VCaP (cell line): ENCODE measurements at regions not wholly inside any gene's neighbourhood (a gene's known extent, or its start where the extent isn't known, plus 50 kb on each side); places are given as distances from the start of the nearest gene placed in this dataset.
"Not testable (repeated sequence)": the region's sequence is repeated elsewhere in the genome, so short reads cannot be mapped to it uniquely, and the experiment has no call there.

Source experiments
- H3K27ac ChIP-seq: fragments of 450-650 bp; 2 replicates; pipeline ENCODE4 v1.5.1; 2017
- TF ChIP-seq, protein P1 (sequence below): fragments of 450-650 bp; conservative IDR thresholded peaks from 2 replicates; pipeline ENCODE4 v1.5.1; 2017; ENCODE audit warnings: mild to moderate bottlenecking, moderate library complexity

DNA sequence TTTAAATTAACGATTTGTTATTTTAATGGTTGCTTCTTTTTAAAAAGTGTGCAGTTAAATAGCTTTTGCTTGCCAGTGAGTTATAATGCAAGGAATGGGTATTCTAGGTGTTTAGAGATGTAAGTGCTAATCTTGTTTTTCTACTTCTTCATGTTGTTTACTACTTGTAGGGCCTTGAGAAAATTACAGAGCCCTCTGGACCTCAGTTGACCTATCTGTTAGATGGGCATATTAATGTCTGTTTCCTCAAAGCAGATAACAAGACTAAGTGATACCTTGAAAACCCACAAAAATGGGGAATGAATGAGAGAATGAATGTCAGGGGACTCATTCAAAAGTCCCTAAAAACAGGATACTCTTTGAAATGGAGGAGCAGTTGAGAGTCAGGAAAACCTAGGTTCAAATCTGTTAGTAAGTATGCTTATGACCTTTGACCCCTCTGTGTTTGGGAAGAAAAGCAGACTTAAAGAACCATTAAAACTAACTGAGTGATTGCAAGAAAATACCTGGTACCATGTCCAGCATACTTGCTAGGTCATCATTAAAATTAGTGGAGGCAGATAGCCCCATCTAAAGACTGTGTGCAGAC lies 419.5 kb downstream of the EDEM1 start:
- TF ChIP-seq, protein P1, sequence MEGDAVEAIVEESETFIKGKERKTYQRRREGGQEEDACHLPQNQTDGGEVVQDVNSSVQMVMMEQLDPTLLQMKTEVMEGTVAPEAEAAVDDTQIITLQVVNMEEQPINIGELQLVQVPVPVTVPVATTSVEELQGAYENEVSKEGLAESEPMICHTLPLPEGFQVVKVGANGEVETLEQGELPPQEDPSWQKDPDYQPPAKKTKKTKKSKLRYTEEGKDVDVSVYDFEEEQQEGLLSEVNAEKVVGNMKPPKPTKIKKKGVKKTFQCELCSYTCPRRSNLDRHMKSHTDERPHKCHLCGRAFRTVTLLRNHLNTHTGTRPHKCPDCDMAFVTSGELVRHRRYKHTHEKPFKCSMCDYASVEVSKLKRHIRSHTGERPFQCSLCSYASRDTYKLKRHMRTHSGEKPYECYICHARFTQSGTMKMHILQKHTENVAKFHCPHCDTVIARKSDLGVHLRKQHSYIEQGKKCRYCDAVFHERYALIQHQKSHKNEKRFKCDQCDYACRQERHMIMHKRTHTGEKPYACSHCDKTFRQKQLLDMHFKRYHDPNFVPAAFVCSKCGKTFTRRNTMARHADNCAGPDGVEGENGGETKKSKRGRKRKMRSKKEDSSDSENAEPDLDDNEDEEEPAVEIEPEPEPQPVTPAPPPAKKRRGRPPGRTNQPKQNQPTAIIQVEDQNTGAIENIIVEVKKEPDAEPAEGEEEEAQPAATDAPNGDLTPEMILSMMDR, result no peak
- no peak overlapping the region for H3K27ac ChIP-seq

DNA sequence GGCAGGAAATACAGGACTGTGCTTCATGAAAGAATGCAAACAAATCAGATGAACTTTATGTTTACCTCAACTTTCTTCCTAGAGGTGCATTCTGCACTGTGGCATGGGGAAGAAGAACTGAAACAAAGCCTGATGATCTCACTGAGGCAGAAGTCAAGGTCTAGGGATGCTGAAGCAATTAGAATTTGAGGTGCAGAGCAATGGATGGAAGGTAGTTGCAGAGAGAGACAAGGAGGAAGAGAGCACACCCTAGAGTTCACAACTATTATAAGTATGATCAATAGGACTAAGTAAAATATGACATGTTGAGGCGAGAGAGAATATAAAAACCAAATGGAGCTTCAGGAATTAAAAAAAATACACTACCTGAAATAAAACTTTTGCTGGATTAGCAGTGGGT lies 420.1 kb downstream of the EDEM1 start:
- H3K27ac ChIP-seq, result no peak overlapping the region
- TF ChIP-seq, protein P1, result no peak

DNA sequence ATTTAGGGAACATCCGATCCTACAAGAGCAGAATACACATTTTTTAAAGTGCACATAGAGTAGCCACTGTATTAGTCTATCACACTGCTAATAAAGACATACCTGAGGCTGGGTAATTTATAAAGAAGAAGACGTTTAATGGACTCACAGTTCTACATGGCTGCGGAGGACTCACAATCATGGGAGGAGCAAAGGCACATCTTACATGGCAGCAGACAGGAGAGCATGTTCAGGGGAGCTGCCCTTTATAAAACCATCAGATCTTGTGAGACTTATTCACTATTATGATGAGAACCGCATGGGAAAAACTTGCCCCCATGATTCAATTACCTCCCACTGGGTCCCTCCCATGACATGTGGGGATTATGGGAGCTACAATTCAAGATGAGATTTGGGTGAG lies 421.5 kb downstream of the EDEM1 start:
- H3K27ac ChIP-seq, result not testable (repeated sequence)

DNA sequence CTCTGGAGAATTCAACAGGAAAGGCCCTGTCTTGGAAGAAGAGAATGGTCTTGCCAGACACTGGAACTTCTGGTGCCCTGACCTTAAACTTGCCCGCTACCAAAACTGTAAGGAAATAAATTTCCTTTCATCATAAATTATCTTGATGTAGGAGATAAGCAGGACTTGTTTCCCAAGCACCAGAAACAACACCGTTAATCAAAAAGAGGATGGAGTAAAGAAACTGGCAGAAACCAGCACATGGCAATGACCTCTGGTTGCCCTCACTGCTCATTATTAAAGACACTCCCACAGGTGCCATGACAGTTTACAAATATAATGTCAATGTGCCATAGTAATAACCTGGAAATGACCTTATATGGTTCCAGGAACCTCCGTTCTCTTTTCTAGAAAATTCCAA lies 426.1 kb downstream of the EDEM1 start:
- TF ChIP-seq, protein P1, result no peak
- no peak overlapping the region for H3K27ac ChIP-seq

DNA sequence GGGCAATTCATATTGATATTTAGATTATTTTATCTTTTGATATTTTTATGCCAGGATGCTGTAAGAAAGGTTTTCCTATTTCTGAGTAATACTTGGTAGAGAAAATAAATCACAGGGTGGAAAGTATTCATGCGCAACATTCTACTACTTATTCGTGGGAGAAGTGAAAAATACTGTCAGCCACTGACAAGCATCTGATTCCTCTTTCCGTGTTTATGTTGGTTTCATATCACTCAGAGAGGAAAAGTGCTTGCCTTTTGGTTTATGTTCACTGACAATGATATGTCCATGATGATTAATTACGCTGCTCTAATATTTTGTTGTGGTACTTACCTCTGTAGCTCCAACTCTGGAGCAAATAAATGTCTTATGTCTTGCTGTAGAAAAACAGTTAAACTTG lies 429.4 kb downstream of the EDEM1 start:
- TF ChIP-seq, protein P1, result no peak
- H3K27ac ChIP-seq, result no peak overlapping the region

DNA sequence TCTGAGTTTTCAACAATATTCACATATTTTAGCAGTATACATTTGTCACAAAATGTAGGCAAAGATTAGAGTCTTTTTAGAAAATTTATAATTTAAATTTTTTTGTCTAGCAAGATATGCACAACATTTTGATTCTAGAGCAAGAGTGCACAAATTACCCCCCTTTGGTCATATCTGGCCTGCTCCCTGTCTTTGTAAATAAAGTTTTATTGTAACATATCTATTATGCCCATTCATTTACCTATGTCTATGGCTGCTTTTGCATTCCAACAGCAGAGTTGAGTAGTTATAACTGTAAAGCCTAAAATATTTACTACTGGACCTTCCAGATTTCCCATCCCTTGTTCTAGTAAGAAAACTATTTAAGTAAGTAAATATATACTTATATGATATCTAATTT lies 430.7 kb downstream of the EDEM1 start:
- H3K27ac ChIP-seq, result no peak overlapping the region
- TF ChIP-seq, protein P1, result no peak

DNA sequence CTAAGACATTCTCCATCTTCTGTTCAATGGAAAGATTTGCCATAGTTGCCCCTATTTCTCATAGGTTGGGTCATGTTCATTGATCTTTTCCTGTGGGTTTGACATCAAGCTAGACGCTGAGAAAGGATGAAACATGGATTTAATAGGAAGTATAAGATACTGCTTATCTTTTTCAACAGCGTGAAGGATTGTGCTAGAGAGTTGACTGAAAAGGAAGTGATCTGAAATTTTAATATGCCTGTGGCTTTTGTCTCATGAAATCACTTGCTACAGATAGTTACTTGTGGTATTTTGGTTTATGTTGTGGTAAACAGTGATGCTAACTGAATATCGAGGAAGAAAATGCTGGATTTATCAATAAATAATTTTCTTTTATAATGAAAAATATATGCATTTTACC lies 442.9 kb downstream of the EDEM1 start:
- no peak overlapping the region for H3K27ac ChIP-seq
- TF ChIP-seq, protein P1, result no peak

DNA sequence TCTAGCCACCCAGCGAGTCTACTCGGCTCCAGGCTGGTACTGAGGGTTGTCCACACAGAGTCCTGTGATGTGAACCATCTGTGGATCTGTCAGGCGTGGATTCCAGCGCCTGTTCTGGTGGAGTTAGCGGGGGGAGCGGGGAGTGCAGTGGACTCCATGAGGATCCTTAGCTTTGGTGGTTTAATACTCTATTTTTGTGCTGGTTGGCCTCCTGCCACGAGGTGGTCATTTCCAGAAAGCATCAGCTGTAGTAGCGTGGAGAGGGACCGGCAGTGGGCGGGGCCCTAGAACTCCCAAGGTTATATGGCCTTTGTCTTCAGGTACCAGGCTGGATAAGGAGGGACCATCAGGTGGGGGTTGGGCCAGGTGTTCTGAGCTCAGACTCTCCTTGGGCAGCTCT lies 446.5 kb downstream of the EDEM1 start:
- TF ChIP-seq, protein P1, result no peak
- H3K27ac ChIP-seq, result no peak overlapping the region
